HG02943 (cell line): ENCODE measurements at regions not wholly inside any gene's neighbourhood (a gene's known extent, or its start where the extent isn't known, plus 50 kb on each side); places are given as distances from the start of the nearest gene placed in this dataset.

Experiments used
- ATAC-seq: cut with Tn5 transposase; IDR thresholded peaks from one replicate; pipeline ENCODE4 v1.9.1; 2021; ENCODE audit warnings: mild to moderate bottlenecking, low read depth, moderate library complexity; ENCODE audit not compliant: unreplicated experiment

DNA sequence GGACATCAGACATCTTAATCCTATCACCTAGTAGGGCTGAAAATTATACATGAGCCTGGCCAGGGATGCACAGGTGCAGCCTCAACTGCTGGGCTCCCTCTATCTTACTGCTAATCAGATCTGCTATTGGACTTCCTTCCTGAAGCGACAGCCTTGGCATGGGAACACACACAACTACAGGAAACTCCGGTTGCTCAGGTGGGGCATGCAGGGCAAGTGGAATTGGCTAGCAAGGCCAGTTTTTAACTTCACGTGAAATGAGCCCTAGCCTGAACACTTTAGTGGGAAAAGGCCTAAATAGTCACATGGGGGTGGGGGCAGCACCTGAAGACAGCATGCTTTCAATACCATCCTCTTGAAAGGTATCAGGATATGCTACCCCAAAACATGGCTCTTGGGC lies 147.9 kb upstream of the NCKAP5 start:
- no peak for ATAC-seq

DNA sequence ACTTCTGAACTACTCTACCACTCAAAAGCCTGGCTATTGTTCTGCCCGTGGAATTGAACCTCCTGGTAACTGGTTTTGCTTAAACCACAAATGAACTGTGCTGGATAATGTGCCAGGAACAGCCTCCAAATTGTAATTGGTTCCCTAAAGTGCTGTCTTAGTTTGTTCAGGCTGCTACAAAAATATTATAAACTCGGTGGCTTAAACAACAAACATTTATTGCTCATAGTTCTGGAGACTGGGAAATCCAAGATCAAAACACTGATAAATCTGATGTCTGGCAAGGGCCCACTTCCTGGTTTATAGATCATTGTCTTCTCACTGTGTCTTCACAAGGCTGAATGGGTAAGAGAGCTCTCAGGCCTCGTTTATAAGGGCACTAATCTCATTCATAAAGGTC lies 149.2 kb upstream of the NCKAP5 start:
- no peak for ATAC-seq

DNA sequence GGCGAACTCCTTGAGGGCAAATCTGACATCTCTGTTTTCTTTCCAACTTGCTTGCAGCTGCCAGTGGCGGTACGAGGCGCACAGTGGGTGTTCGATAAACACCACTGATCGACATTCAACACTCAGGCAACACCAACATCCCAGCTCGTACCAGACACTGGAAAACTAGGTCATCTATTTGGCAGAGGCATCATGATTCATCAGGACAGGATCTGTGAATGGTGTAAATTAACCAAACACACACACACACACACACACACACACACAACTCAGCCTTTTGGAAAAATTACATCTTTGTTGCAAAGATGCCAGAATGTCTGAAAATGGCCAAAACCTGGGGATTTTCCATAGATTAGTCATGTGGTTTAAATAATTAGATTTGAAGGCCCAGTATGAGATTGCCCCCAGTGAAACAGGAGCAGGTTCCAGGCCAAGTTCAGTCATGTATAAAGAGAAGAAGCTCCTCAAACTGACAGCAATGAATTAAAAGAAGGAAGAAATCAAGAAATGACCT lies 150.5 kb upstream of the NCKAP5 start:
- no peak for ATAC-seq

DNA sequence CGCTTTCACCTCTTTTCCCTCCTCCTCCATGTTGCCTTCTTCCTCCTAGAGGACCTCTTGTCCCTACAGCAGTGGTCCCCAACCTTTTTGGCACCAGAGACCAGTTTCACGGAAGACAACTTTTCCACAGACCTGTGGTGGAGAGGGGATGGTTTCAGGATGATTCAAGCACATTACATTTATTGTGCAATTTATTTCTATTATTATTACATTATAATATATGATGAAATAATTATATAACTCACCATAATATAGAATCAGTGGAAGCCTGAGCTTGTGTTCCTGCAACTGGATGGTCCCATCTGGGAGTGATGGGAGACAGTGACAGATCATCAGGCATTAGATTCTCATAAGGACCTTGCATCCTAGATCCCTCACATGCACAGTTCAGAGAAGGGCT lies 152.2 kb upstream of the NCKAP5 start:
- no peak for ATAC-seq

DNA sequence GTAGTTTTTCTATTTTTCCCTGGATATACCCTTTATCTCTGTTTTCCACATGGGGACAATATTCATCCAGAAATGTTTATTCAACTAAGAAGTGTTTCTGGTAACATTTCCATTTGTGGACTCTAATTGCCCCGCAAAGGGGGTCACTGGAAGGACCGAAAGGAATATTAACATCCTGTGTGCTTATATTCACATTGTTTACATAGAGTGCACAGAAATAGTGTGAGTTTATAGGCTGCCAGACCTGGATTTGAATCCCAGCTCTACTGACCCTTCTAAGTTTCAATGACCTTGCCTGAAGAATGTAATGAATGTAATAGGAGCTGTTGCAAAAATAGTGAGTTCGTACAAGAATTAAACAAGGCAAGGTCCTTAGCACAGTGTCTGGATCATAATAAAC lies 152.9 kb upstream of the NCKAP5 start:
- ATAC-seq = no peak

DNA sequence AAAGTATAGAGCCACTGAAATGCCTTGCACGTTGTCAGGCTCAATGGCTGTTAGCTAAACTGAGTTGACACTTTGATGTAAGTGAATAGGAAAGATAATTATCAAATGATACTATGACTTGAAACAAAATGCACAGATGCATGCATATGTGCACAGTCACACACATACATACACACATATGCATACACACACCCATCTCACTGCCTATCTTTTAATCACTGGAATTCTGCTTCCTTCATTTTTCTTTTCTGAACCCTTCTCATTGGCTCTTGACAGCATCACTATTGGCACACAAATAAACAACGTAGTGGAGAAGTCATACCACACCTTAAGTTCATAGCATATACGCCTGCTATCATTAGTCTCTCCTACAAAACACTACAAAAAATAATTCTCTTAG lies 154.9 kb upstream of the NCKAP5 start:
- no peak for ATAC-seq

DNA sequence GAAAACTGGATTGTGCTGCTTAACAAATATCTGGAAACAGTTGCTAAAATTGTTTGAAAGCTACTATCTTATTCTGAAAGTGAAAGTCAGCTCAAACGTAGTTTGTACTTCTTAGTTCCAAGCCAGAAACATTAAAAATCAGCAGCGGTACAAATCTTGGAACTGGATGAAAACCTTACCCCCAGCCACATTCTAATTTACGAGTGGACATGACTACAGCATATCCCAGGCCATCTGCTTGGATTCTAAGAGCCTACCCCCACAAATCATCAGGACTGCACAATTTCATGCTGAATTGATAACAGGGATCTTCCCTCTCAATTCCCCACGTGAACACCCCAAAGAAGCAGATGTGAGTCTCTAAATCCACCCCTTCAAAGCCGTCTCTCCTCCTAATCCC lies 158.7 kb upstream of the NCKAP5 start:
- no peak for ATAC-seq

DNA sequence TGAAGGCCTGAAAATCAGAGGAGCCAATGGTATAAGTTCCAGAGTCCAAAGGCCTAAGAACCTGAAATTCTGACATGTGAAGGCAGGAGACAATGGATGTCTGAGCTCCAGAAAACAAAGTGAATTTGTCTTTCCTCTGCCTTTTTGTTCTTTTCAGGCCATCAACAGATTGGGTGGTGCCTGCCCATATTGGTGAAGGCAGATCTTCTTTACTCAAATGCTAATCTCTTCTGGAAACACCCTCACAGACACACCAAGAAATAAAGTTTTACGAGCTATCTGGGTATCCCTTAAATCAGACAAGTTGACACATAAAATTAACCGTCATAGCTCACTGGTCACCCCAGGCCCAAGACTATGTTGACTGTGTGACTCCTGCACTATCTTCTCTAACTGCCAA lies 163.8 kb upstream of the NCKAP5 start:
- no peak for ATAC-seq

DNA sequence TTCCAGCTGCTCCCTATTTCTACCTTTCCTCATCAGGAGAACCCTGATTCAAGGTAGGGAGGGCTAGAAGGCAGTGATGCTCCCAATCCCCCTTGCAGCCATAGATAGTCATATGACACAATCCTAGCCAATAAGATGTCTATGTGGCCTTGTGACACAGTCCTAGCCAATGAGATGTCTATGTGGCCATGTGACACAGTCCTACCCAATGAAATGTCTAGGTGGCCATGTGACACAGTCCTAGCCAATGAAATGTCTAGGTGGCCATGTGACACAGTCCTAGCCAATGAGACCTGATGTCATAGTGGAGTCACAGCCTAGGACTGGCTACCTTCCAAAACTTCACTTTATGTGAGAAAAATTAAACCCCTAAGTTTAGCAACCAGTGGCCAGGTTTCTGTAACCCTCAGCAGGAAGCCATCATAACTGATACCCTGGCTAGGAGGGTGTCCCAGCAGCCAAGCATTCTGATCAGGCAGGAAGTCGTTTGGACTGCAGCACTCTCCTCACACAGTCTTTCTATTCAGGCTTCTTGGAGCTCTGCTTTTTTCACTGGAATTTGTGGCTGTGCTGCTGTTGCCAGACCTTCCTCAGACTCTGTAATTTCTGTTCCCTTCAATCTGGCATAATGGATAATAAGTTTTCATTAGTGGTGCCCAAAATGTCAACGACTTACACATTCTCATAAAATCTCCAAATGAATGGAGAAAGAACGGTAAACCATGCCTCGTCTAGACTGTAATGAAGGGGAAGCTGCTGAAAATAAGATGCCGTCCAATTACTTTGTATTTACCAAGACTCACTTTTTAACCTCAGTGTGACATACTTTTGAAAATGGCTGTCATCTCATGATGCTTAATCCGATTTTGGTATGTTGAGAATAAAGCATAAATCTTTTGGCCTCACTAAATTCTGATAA lies 165.0 kb upstream of the NCKAP5 start:
- ATAC-seq = no peak

DNA sequence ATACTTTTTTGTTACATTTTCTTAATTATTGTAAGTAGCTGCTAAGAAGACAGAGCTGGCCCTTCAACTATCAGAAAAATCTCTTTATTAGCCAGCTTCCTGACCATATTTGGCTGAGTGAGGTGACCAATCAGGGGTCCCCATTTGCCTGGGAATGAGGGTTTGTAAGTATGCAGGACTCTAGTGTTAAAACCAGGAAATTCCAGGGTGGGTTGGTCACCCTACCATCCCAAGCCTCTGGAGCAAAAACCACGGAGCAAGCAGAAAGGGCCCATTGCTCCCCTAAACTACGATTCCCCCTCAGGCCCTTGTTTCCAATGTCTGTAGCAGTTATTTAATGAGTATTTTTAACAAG lies 165.6 kb upstream of the NCKAP5 start:
- no peak for ATAC-seq

DNA sequence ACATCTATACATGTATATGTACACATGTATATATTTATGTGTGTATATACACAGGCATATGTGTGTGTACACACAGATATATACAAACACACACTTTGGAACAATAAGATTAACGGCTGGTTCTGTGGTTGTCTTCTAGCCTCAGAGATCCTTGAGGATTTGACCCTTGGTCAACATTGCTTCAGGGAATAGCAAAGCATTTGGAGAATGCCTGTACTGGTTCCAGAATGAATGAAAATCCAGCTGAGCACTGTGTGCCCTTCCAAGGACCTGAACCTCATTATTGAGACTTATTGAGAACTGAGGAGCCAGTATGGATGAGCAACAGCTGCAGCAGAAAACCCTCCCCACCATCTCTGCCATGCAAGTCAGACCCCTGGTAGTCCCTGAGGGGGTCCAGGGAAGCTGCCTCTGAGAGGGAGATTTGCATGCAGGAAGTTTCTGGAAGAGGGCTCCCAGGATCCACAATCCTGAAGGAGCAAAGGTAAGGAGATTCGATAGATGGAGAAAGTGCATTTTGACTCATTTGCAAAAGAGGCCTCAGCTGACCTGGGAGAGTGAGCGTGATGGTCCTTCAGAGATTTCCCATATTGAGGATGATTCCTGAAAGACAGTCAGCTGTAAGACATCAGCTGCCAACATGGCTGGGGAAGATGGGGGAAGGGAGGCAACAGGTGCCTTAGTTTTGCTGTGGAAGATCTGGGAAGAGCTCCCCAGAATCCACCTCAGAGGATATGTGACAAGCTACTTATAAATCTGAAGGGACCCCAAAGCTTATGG lies 166.6 kb upstream of the NCKAP5 start:
- no peak for ATAC-seq

DNA sequence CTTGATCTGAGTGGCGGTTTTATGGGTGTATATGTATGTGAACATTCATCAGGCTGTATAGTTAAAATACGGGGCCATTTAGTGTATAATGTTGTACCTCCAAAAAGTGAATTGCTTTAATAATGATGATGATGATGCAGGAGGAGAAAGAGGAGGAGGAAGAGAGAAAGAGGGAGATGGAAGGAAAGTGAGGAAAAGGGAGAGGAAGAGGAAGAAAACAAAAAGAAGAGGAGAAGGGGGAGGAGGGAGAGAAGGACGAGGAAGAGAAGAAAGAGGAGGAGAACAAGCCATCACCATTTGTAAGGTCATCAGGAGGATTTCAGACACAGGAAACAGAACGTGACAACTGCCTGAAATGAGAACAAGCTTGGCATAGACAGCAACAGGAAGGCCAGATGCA lies 168.4 kb upstream of the NCKAP5 start:
- no peak for ATAC-seq

DNA sequence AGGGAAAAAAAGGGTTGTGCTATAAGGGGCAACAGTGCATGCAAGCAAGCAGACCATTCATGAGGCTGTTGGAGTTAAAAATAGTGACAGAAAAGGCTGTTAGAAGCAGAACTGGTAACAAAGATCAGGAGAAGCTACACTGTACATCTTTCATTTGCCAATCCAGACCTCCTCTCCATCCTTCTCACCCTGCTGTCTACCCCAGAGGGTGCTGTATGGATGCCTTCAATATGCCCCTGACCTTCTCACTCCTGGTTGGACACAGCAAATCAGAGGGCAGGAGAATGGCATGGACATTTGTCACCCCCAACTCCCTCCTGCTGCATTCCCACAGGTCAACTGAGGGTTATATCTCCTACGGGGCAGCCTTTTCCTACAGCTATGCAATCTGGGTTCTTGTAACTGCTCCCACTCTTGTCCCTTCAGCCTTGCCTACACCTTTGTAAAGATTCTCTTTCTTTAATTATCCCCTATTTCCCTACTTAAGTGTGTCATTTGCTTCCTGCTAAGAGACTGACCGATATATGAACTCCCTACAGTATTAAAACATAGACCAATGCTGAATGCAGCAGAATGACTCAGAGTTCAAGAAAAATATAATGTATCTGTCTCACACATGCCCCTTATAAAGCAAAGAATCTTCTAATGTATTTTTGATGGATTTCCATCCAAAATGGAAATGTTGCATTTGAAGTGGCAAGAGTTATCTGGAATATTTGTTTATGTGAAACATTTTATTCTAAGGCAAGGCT lies 169.2 kb upstream of the NCKAP5 start:
- ATAC-seq = no peak

DNA sequence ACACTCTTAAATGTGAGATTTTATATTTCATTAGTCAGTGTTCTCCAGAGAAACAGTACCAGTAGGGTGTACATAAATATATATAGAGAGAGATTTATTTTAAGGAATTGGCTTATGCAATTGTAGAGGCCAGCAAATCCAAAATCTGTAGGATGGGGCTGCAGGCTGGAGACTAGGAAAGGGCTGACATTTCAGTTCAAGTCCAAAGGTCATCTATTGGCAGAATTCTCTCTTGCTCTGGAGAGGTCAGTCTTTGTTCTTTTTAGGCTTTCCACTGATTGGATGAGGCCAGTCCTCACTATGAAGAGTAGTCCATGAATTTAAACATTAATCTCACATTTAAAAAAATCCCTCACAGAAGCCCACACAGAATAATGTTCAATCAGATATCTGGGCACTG lies 170.8 kb upstream of the NCKAP5 start:
- ATAC-seq = no peak

DNA sequence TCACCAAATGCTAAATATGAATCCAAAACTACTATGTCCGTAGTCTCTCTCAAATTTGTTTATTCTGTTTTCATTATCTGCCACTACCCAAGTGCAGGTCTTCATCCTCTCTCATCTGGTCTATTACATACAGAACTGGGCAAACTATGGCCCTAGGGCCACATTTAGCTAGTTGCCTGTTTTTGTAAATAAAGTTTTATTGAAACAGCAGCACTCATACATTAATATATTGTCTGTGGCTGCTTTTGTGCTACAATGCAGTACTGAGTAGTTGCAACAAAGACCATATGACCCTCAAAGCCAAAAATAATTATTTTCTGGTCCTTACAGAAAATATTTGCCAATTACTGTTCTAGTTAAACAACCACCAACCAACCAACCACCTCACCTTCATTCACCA lies 172.2 kb upstream of the NCKAP5 start:
- no peak for ATAC-seq

DNA sequence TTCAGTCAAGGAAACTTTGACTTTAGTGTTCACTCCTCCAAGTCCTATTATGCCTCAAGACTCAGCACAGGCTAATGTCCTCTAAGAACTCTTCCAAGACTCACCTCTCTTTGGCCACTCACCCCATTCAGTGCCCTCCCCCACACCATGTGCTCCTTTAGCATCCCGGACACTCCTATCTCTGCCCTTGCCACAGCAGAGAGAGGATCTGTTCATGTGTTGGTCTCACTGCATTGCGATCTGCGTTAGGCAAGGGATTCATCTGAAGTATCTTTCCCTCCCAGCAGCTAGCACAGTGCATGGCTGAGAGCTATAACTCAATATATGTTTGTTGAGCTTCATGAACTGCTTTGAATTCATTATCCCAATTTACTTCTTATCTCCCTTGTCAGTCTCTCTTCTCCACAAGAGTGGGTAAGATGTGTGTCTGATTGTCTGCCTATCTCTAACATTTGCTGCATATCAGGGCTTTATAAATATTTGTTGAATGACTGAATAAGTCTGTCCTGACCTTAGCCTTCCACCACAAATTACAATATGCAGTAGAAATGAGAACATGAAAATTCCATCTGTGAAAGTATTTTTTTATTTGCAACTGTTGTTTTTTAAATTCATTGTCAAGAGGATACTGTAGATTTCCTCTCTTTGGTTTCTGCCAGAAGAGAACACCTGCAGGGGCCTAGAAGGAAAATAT lies 179.9 kb upstream of the NCKAP5 start:
- ATAC-seq = no peak

DNA sequence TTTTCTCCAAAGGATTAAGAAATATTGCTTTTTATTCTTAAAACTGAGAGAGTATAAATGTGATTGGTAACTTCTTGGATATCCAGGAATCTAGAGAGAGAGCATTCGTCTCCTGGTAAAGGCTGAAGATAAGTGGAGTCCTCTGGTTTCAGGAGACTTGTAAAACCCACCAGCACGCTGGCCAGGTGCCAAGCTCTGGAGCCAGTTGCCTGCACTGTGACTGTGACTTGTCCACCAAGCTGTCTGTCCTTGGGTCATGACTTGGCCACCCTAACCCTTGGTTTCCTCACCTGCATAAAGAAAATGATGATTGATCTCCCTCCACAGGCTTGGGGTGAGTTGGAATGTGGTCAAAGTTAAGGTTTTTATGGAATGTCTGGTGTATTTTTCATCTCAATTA lies 185.4 kb upstream of the NCKAP5 start:
- ATAC-seq = no peak

DNA sequence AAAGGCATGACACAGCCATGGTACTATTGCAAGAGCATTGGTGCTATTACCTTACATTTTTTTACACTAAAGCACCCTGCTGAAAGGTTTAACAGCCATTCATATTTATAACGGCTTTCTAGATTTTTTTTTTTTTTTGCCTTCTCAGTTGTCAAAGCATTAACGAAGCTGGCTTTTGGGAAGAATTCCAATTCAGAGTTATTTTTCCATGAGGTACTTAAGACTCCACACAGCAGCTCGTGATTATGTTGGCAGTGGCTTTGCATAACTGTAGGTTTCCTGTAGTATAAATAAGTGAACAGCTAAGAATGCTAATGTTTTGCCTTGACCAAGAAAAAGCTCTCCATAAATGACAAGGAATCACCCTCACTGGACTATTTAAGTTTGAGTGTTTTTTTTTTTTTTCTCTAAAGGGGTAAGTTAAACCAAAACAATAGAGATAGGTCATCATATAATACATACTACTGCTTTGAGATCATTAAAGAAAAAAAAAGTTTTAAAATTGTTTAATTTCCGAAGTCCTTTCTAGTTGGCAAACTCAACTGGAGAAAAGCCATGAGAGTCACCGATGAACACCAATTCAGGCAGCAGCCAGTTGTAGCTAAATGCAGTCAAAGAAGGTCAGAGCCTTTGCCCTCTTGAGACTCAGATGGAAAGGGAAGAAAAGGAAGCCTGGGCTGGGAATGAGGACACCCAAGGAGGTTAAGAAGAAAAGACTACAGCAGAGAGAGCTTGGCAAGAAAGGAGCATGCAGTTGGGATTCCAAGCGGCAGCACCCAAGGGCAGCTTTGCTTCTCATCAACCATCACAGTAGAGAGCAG lies 187.4 kb upstream of the NCKAP5 start:
- ATAC-seq = no peak

DNA sequence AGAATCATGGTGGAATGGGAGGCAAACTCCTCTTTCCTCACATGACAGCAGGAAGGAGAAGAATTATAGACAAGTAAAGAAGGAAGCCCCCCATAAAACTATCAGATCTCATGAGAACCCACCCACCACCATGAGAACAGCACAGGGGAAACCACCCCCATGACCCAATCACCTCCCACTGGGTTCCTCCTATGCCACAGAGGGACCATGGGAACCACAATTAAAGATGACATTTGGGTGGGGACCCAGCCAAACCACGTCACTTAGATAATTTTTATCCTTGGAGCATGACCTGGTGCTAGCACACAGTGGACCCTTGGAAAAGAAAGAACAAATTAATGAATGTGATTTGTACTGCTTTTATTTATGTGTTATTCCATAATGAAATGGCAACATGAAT lies 188.6 kb upstream of the NCKAP5 start:
- no peak for ATAC-seq

DNA sequence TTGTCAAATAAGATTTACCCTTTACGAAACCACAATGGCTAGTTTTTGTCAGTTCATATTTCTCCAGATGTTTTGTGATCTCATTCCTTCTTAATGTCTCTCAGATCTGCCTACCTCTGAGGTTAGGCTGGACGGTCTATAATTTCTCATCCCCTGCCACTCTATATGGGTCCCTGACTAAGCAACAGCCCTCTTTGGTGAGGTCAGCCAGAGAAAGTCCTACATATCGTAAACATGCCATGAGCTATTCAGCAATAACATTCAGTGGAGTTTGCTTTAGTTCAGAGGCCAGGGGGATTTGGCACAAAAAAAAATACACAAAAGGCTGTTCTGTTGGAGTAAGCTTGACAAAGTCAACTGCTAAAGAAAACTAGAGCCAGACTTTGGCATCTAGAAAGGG lies 192.1 kb upstream of the NCKAP5 start:
- no peak for ATAC-seq
